Esophagus squamous epithelium (tissue), 5 donors: ENCODE measurements at regions not wholly inside any gene's neighbourhood (a gene's known extent, or its start where the extent isn't known, plus 50 kb on each side); places are given as distances from the start of the nearest gene placed in this dataset.

Experiments
- DNase-seq: peaks from one replicate; lab custom pipeline; 2025; lab: John Stamatoyannopoulos, UW
- H3K27ac ChIP-seq, 4 donors: fragments of 200-600 bp; sonication (generic); one replicate each; pipeline ENCODE4 v1.5.1; 2016 to 2019; ENCODE audit warnings: mild to moderate bottlenecking in 1 of 4
- H3K27me3 ChIP-seq, 4 donors: fragments of 200-600 bp; sonication (generic); 1 replicate in 3 of 4; 2 replicates in 1 of 4; pipeline versions ENCODE4 v1.5.1 to v1.6.0; 2017 to 2021; ENCODE audit warnings: antibody characterized with exemption in 1 of 4
- H3K36me3 ChIP-seq, 3 donors: fragments of 200-600 bp; sonication (generic); one replicate each; pipeline ENCODE4 v1.5.1; 2016 to 2019
- H3K4me1 ChIP-seq, 3 donors: fragments of 200-600 bp; sonication (generic); one replicate each; pipeline ENCODE4 v1.5.1; 2017 to 2019
- H3K4me3 ChIP-seq, 4 donors: fragments of 200-600 bp; sonication (generic); 1 replicate in 3 of 4; 2 replicates in 1 of 4; pipeline ENCODE4 v1.5.1; 2016 to 2019; ENCODE audit warnings: mild to moderate bottlenecking in 2 of 4, moderate library complexity in 1 of 4
- H3K9me3 ChIP-seq, 3 donors: fragments of 200-600 bp; sonication (generic); one replicate each; pipeline ENCODE4 v1.5.1; 2016 to 2019
- POLR2A ChIP-seq, 4 donors: fragments of 450-650 bp; IDR thresholded peaks; one replicate each; pipeline ENCODE4 v1.6.1; 2017; ENCODE audit warnings: antibody characterized with exemption in 4 of 4, mild to moderate bottlenecking in 4 of 4, moderate library complexity in 3 of 4
- WGBS, 2 donors: methylation state at CpG; one replicate each; pipeline ENCODE4 v1.1.5; 2018; 5-methylcytosine and 5-hydroxymethylcytosine counted together
- intact Hi-C: fragments of 100-400 bp; cut with DNase I; formaldehyde crosslinking; loops from one replicate; pipeline ENCODE4 v1.15.0; 2022
- TF ChIP-seq, protein P1 (sequence below), 6 experiments: fragments of 450-650 bp in 4 of 6; fragments of 200-600 bp in 2 of 6; sonication (generic) in 2 of 6; IDR thresholded peaks; one replicate each; pipeline ENCODE4 v1.5.1; 2016 to 2019; ENCODE audit warnings: antibody characterized with exemption in 6 of 6, mild to moderate bottlenecking in 4 of 6, moderate library complexity in 4 of 6
- donor health status: DM: yes; HTN: yes; CAD: no.

DNA sequence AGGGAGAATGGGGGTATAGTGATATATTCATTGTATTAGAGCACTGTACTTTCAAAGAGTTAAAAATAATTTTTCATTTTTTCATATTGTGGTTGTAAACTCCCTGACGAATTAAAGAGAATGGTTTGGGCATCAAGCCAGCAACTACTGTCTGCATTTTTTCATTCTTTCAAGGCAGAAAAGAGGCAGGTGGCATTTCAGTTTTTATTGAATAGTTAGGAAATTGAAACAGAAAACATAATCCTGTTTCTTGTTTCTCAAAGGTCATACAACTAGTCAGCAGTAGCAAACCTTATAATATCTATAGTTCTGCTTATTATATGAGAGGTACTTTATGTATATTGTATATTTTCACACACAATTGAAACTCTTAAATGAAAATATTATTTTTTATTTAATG is 303.9 kb upstream of the KCND2 start:
- no peak for DNase-seq
- Histone ChIP-seq H3K9me3 (no peaks in the 10 kb centered on the region), H3K27ac (no peak overlapping the region), H3K36me3 (no peaks in the 10 kb centered on the region), H3K4me1 (no peaks in the 10 kb centered on the region), H3K4me3 (no peak overlapping the region), H3K27me3 (no peaks in the 10 kb centered on the region)
- WGBS, 2 donors, result 0 to 32% methylated on average over 1 of the region's 1 CpG
- intact Hi-C loops, result no loop called here
- no peak for TF ChIP-seq POLR2A (IDR thresholded peaks at IDR 0.05)
- TF ChIP-seq, protein P1, sequence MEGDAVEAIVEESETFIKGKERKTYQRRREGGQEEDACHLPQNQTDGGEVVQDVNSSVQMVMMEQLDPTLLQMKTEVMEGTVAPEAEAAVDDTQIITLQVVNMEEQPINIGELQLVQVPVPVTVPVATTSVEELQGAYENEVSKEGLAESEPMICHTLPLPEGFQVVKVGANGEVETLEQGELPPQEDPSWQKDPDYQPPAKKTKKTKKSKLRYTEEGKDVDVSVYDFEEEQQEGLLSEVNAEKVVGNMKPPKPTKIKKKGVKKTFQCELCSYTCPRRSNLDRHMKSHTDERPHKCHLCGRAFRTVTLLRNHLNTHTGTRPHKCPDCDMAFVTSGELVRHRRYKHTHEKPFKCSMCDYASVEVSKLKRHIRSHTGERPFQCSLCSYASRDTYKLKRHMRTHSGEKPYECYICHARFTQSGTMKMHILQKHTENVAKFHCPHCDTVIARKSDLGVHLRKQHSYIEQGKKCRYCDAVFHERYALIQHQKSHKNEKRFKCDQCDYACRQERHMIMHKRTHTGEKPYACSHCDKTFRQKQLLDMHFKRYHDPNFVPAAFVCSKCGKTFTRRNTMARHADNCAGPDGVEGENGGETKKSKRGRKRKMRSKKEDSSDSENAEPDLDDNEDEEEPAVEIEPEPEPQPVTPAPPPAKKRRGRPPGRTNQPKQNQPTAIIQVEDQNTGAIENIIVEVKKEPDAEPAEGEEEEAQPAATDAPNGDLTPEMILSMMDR (IDR thresholded peaks at IDR 0.05), result no peak

DNA sequence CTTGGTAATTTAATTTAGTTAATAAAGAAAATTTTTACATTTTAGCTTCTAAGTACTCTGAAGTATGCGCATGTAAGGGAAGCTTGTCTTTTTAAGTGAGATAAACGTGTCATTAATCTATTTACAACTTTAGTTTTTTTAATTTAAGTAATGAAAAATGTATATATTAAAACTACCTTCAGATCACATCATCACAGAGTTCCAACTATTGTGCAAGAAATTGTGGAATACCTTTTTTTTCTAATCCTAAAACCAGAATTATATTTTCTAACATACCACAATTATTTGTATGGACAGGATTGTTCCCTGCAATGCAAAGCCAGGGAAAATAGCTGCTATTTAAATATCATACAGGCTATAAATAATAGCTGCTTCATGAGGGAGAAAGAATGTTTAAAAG is 303.2 kb upstream of the KCND2 start:
- no peaks in the 10 kb centered on the region for H3K4me1 ChIP-seq
- no peak overlapping the region for H3K27ac ChIP-seq
- no peak for DNase-seq
- intact Hi-C loops, result no loop called here
- no peaks in the 10 kb centered on the region for H3K9me3 ChIP-seq
- no peak overlapping the region for H3K4me3 ChIP-seq
- H3K36me3 ChIP-seq, result no peaks in the 10 kb centered on the region
- H3K27me3 ChIP-seq, result no peaks in the 10 kb centered on the region
- TF ChIP-seq, protein P1 (IDR thresholded peaks at IDR 0.05), result no peak
- no peak for TF ChIP-seq POLR2A (IDR thresholded peaks at IDR 0.05)
- 68 to 70% methylated on average over 2 of the region's 2 CpGs for WGBS, 2 donors

DNA sequence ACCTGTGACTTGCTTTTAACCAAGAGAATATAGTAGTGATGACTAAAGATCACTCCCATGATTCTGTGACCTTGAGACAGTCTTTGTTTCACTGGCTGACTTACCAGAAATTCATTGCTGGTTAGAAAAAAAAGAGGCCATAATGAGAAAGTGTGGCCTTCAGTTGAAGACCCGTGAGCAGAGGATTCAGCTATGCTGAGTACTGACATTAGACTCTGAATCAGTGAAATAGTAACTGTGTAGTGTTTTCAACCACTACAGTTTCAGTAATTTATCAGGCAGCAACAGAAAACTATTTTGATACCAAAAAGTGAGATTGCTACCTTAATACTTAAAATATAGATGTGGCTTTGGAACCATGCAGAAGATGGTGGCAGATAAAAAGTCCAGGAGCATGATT is 298.0 kb upstream of the KCND2 start:
- 53 to 57% methylated on average over 1 of the region's 1 CpG for WGBS, 2 donors
- DNase-seq, result no peak
- H3K27me3 ChIP-seq, result no peaks in the 10 kb centered on the region
- H3K36me3 ChIP-seq, result no peaks in the 10 kb centered on the region
- H3K4me1 ChIP-seq, result no peaks in the 10 kb centered on the region
- H3K4me3 ChIP-seq, result no peak overlapping the region
- H3K27ac ChIP-seq, result no peak overlapping the region
- no peaks in the 10 kb centered on the region for H3K9me3 ChIP-seq
- TF ChIP-seq POLR2A (IDR thresholded peaks at IDR 0.05), result no peak
- intact Hi-C loops, result no loop called here

DNA sequence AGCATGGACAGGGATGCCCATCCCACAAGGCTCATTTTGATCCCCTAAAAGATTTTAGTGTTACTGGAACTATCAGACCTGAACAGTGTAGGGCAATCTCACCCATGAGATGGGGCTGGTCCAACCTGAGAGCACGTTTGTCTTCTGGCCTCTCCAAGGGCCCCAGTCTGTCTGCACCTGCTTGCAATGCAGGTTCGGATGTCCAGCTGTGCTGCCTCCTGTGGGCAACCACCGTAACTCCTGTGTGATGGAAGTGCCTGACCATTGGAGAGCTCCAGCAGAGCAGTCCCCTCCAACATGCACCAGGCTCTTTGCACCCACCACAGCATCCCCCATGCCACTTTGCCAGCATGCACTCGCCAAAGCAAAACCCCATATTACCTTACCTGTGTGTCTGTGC is 290.1 kb upstream of the KCND2 start:
- DNase-seq, result no peak
- H3K9me3 ChIP-seq, result no peaks in the 10 kb centered on the region
- no peaks in the 10 kb centered on the region for H3K36me3 ChIP-seq
- no peaks in the 10 kb centered on the region for H3K4me1 ChIP-seq
- H3K27me3 ChIP-seq, result no peaks in the 10 kb centered on the region
- H3K4me3 ChIP-seq, result no peak overlapping the region
- TF ChIP-seq, protein P1 (IDR thresholded peaks at IDR 0.05), result no peak
- no peak for TF ChIP-seq POLR2A (IDR thresholded peaks at IDR 0.05)
- intact Hi-C loops, result no loop called here
- WGBS, 2 donors, result 80 to 100% methylated on average over 1 of the region's 4 CpGs
- no peak overlapping the region for H3K27ac ChIP-seq

DNA sequence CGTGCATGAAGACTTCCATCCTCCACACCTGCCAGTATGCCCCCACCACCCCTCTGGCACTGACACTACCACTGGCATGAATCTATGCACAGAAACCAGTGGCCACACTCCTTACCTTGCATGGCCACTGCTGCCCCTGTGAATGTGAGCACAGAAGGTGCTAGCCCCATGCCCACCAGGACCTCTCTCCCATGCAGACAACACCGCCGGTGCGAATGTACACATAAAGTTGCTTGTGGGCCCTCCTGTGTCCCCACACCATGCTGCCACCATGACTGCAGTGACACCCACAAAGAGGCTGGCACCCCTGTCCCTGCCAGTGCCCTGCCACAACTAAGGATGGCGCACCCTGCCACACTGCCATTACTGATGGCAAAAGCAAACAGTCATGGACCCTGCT is 289.5 kb upstream of the KCND2 start:
- Histone ChIP-seq H3K27me3 (no peaks in the 10 kb centered on the region), H3K36me3 (no peaks in the 10 kb centered on the region), H3K4me1 (no peaks in the 10 kb centered on the region), H3K9me3 (no peaks in the 10 kb centered on the region), H3K27ac (no peak overlapping the region), H3K4me3 (no peak overlapping the region)
- intact Hi-C loops, result no loop called here
- DNase-seq, result no peak
- TF ChIP-seq, protein P1 (IDR thresholded peaks at IDR 0.05), result no peak
- TF ChIP-seq POLR2A (IDR thresholded peaks at IDR 0.05), result no peak
- WGBS, 2 donors, result 94 to 100% methylated on average over 1 to 3 of the region's 5 CpGs

DNA sequence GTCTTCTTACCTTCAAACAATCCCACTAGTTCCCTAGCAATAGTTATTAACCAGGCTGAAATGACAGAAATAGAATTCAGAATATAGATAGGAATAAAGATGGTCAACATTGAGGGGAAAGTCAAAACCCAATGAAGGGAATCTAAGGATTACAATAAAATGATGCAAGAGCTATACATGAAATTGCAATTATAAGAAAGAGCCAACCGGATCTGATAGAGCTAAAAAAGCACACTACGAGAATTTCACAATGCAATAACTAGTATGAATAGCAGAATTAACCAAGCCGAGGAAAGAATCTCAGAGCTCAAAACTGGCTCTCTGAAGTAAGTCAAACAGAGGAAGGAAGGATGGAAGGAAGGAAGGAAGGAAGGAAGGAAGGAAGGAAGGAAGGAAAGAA is 288.7 kb upstream of the KCND2 start:
- WGBS, 2 donors, result 77 to 84% methylated on average over 3 of the region's 3 CpGs

More for the DNA sequence above, 288.7 kb upstream of the KCND2 start:
- Histone ChIP-seq H3K36me3 (no peaks in the 10 kb centered on the region), H3K27ac (no peak overlapping the region), H3K9me3 (no peaks in the 10 kb centered on the region), H3K4me3 (no peak overlapping the region), H3K27me3 (no peaks in the 10 kb centered on the region), H3K4me1 (no peaks in the 10 kb centered on the region)
- TF ChIP-seq, protein P1 (IDR thresholded peaks at IDR 0.05), result no peak
- TF ChIP-seq POLR2A (IDR thresholded peaks at IDR 0.05), result no peak
- intact Hi-C loops, result no loop called here
- DNase-seq, result no peak
